ENCODE measurements at regions not wholly inside any gene's neighbourhood (a gene's known extent, or its start where the extent isn't known, plus 50 kb on each side); places are given as distances from the start of the nearest gene placed in this dataset.
"Not testable (repeated sequence)": the region's sequence is repeated elsewhere in the genome, so short reads cannot be mapped to it uniquely, and the experiment has no call there.

DNA sequence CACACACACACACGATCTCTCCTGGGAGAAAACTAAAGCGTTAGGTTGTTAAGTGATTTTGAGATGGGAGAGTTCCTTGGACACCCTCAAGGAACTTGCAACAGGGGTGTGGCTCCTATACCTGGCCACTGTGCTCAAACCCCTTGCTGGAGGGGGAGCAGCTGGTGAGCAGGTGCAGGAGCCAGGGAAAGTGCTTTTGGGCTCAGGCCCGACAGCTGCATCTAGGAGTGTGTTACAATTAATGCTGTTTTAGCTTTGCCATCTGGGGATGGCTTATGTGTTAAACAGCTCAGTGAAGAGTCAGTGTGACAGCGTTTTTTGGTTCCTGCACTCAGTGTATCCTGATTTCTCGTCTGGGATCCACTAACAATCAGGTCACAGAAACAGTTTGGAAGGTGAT lies 510.8 kb downstream of the TRIB2 start:
- Histone ChIP-seq H3K9me3 (replicated peaks; ENCODE audit: control insufficient read depth, low read depth, low read length) (no peaks in the 10 kb centered on the region), H3K4me3 (ENCODE audit: low read length) (no peak overlapping the region), H3K27me3 (ENCODE audit: control insufficient read depth, insufficient read depth, low read length) (no peaks in the 10 kb centered on the region), H3K4me1 (ENCODE audit: control insufficient read depth, insufficient read depth, low read length) (no peaks in the 10 kb centered on the region), H3K27ac (ENCODE audit: low read length) (no peak overlapping the region), H3K36me3 (ENCODE audit: control insufficient read depth, insufficient read depth, low read length) (no peaks in the 10 kb centered on the region)
- peak; percentile 28 for DNase-seq
- 42% methylated on average over 3 of the region's 5 CpGs for WGBS (ENCODE audit: insufficient coverage)

DNA sequence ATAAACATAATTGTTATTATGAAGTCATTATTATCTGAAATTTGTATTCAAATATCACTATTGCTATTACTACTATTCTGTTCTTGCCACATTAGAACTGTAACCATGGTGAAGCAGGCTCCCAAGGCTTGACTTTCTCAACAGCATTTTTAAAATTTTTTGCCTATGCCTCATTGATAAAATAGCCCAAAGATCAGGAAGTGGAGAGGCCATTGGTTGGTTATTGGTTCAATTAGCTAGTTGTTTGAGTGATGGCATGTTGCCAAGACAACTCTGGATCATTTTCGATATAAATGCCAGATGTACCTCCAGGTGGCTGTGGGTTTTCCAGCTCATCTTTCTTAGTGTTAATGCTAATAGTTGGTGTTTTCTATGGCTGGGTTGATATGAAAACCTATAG lies 513.5 kb downstream of the TRIB2 start:
- WGBS (ENCODE audit: insufficient coverage) = no CpG with 5 or more reads among the region's 1 CpG
- no peak overlapping the region for H3K27ac ChIP-seq (ENCODE audit: low read length)

GRCh38 chr2:13240061-13240460 lies 523.3 kb downstream of the TRIB2 start:
- Histone ChIP-seq H3K4me1 (ENCODE audit: control insufficient read depth, insufficient read depth, low read length) (no peaks in the 10 kb centered on the region), H3K4me3 (ENCODE audit: low read length) (no peak overlapping the region), H3K27me3 (ENCODE audit: control insufficient read depth, insufficient read depth, low read length) (no peaks in the 10 kb centered on the region), H3K27ac (ENCODE audit: low read length) (no peak overlapping the region), H3K9me3 (replicated peaks; ENCODE audit: control insufficient read depth, low read depth, low read length) (no peaks in the 10 kb centered on the region), H3K36me3 (ENCODE audit: control insufficient read depth, insufficient read depth, low read length) (no peaks in the 10 kb centered on the region)
- no peak for DNase-seq

More for the DNA sequence above, 513.5 kb downstream of the TRIB2 start:
- no peak for DNase-seq
- Histone ChIP-seq H3K4me1 (ENCODE audit: control insufficient read depth, insufficient read depth, low read length) (no peaks in the 10 kb centered on the region), H3K9me3 (replicated peaks; ENCODE audit: control insufficient read depth, low read depth, low read length) (no peaks in the 10 kb centered on the region), H3K4me3 (ENCODE audit: low read length) (no peak overlapping the region), H3K27me3 (ENCODE audit: control insufficient read depth, insufficient read depth, low read length) (no peaks in the 10 kb centered on the region), H3K36me3 (ENCODE audit: control insufficient read depth, insufficient read depth, low read length) (no peaks in the 10 kb centered on the region)

GRCh38 chr2:13240789-13241487 lies 524.2 kb downstream of the TRIB2 start:
- H3K27me3 ChIP-seq (ENCODE audit: control insufficient read depth, insufficient read depth, low read length) = no peaks in the 10 kb centered on the region

DNA sequence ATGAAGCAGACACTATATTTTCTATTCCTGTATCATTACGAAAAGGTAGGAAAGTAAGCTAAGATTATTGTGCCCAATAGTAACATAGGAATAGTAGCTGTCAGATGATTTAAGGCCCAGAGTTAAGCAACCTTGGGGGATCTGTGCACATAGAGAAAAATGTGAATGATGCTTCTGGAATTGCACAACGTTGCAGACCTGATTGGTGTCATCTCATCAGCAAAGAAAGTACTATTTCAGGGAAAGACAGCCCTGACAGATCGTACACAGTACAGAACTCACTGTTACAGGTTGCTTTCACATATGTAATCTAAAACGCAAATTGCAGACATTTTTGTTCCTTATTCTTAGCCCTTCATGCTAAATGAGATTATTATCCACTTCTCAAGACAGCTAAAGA lies 535.9 kb downstream of the TRIB2 start:
- no peak for DNase-seq
- no peak overlapping the region for H3K4me3 ChIP-seq (ENCODE audit: low read length)
- no peaks in the 10 kb centered on the region for H3K4me1 ChIP-seq (ENCODE audit: control insufficient read depth, insufficient read depth, low read length)
- no peaks in the 10 kb centered on the region for H3K27me3 ChIP-seq (ENCODE audit: control insufficient read depth, insufficient read depth, low read length)
- H3K9me3 ChIP-seq (replicated peaks; ENCODE audit: control insufficient read depth, low read depth, low read length) = no peaks in the 10 kb centered on the region
- WGBS (ENCODE audit: insufficient coverage) = 42% methylated on average over 2 of the region's 4 CpGs
- H3K27ac ChIP-seq (ENCODE audit: low read length) = no peak overlapping the region
- no peaks in the 10 kb centered on the region for H3K36me3 ChIP-seq (ENCODE audit: control insufficient read depth, insufficient read depth, low read length)

More at GRCh38 chr2:13240789-13241487, 524.2 kb downstream of the TRIB2 start:
- WGBS (ENCODE audit: insufficient coverage) = no CpG with 5 or more reads among the region's 11 CpGs
- H3K27ac ChIP-seq (ENCODE audit: low read length) = no peak overlapping the region
- H3K4me3 ChIP-seq (ENCODE audit: low read length) = no peak overlapping the region
- no peaks in the 10 kb centered on the region for H3K9me3 ChIP-seq (replicated peaks; ENCODE audit: control insufficient read depth, low read depth, low read length)
- H3K4me1 ChIP-seq (ENCODE audit: control insufficient read depth, insufficient read depth, low read length) = no peaks in the 10 kb centered on the region
- DNase-seq = no peak
- no peaks in the 10 kb centered on the region for H3K36me3 ChIP-seq (ENCODE audit: control insufficient read depth, insufficient read depth, low read length)

DNA sequence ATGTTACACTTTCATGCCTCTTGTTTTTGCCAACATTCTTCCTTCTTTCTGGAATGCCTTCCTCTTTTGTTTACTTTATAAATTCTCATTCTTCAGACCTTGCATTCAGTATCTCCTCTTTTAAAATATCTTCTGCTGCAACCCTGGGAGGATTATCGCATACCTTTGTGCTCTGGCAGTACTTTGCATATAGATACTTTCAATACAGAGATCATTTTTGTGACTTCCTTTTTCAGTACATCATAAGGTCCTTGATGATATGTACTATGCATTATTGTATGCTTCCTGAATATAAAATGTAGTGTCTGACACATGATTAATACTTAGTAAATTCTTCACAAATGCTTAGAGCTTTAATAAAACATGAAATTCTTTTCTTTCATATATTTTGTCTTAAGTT lies 538.7 kb downstream of the TRIB2 start:
- WGBS (ENCODE audit: insufficient coverage) = no CpG with 5 or more reads among the region's 1 CpG
- no peaks in the 10 kb centered on the region for H3K27me3 ChIP-seq (ENCODE audit: control insufficient read depth, insufficient read depth, low read length)
- no peaks in the 10 kb centered on the region for H3K9me3 ChIP-seq (replicated peaks; ENCODE audit: control insufficient read depth, low read depth, low read length)
- no peak for DNase-seq
- H3K36me3 ChIP-seq (ENCODE audit: control insufficient read depth, insufficient read depth, low read length) = no peaks in the 10 kb centered on the region
- no peaks in the 10 kb centered on the region for H3K4me1 ChIP-seq (ENCODE audit: control insufficient read depth, insufficient read depth, low read length)
- H3K27ac ChIP-seq (ENCODE audit: low read length) = no peak overlapping the region
- H3K4me3 ChIP-seq (ENCODE audit: low read length) = no peak overlapping the region

DNA sequence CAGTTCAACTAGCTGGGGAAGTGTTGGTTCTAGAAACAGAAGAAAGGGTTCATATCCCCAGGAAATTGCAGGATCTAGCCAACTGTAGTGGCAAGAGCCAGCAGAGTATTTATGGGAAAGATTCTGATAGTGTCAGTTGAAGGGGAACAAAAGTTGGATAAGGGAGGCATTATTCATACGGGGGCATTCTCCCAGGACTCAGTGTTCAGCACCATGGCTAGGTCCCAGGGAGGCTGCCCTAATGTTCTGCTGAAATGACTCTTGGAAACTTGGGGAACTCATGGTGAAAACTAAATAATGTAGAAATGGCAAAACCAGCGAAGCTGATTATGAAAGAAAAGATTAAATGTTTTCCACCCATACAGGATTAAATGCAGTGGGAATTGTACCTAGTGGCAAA lies 543.7 kb downstream of the TRIB2 start:
- no peak overlapping the region for H3K4me3 ChIP-seq (ENCODE audit: low read length)
- H3K9me3 ChIP-seq (replicated peaks; ENCODE audit: control insufficient read depth, low read depth, low read length) = no peaks in the 10 kb centered on the region
- no peaks in the 10 kb centered on the region for H3K27me3 ChIP-seq (ENCODE audit: control insufficient read depth, insufficient read depth, low read length)
- H3K36me3 ChIP-seq (ENCODE audit: control insufficient read depth, insufficient read depth, low read length) = no peaks in the 10 kb centered on the region
- 0% methylated on average over 1 of the region's 2 CpGs for WGBS (ENCODE audit: insufficient coverage)
- H3K4me1 ChIP-seq (ENCODE audit: control insufficient read depth, insufficient read depth, low read length) = no peaks in the 10 kb centered on the region
- peak; percentile 6 for DNase-seq
- no peak overlapping the region for H3K27ac ChIP-seq (ENCODE audit: low read length)

DNA sequence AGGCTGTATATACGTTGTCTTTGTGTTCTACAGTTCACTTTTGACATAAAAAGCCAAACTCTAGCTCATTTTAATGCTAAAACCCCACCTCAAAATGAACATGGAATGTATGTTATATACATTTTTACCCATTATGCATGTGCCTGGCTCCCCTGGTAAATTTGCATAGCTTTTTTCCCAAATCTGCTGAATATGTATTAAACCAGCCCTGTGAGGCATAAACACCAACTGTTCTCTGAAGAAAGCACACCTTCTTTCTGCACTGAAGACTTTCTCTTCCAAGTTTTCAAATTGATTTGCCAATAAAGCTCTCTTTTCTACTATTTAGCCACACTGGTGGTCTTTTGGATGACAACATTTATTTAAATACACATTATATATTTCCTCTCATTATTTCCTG lies 549.4 kb downstream of the TRIB2 start:
- Histone ChIP-seq H3K27ac (ENCODE audit: low read length) (no peak overlapping the region), H3K4me3 (ENCODE audit: low read length) (no peak overlapping the region), H3K4me1 (ENCODE audit: control insufficient read depth, insufficient read depth, low read length) (no peaks in the 10 kb centered on the region), H3K9me3 (replicated peaks; ENCODE audit: control insufficient read depth, low read depth, low read length) (no peaks in the 10 kb centered on the region), H3K27me3 (ENCODE audit: control insufficient read depth, insufficient read depth, low read length) (no peaks in the 10 kb centered on the region), H3K36me3 (ENCODE audit: control insufficient read depth, insufficient read depth, low read length) (no peaks in the 10 kb centered on the region)
- DNase-seq = no peak
- WGBS (ENCODE audit: insufficient coverage) = no CpG with 5 or more reads among the region's 1 CpG

GRCh38 chr2:13284688-13285087 lies 568.0 kb downstream of the TRIB2 start:
- H3K27ac ChIP-seq (ENCODE audit: low read length) = no peak overlapping the region
- no peak for DNase-seq
- no peaks in the 10 kb centered on the region for H3K27me3 ChIP-seq (ENCODE audit: control insufficient read depth, insufficient read depth, low read length)
- no peaks in the 10 kb centered on the region for H3K36me3 ChIP-seq (ENCODE audit: control insufficient read depth, insufficient read depth, low read length)
- 82% methylated on average over 7 of the region's 8 CpGs for WGBS (ENCODE audit: insufficient coverage)
- no peaks in the 10 kb centered on the region for H3K9me3 ChIP-seq (replicated peaks; ENCODE audit: control insufficient read depth, low read depth, low read length)
- H3K4me1 ChIP-seq (ENCODE audit: control insufficient read depth, insufficient read depth, low read length) = no peaks in the 10 kb centered on the region
- H3K4me3 ChIP-seq (ENCODE audit: low read length) = no peak overlapping the region

DNA sequence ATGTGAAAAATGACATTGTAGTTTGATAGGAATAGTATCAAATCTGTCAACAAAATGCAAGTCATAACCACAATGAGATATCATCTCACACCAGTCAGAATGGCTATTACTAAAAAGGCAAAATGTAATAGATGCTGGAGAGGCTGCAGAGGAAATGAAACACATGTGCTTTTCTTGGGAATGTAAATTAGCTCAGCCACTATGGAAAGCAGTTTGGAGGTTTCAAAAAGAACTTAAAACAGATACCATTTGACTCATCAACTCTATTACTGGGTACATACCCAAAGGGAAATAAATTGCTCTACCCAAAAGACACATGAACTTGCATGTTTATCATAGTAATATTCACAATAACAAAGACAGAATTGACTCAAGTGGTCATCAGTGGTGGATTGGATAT lies 572.6 kb downstream of the TRIB2 start:
- Histone ChIP-seq H3K4me1 (ENCODE audit: control insufficient read depth, insufficient read depth, low read length) (no peaks in the 10 kb centered on the region), H3K27ac (ENCODE audit: low read length) (no peak overlapping the region), H3K9me3 (replicated peaks; ENCODE audit: control insufficient read depth, low read depth, low read length) (no peaks in the 10 kb centered on the region), H3K4me3 (ENCODE audit: low read length) (no peak overlapping the region), H3K27me3 (ENCODE audit: control insufficient read depth, insufficient read depth, low read length) (no peaks in the 10 kb centered on the region), H3K36me3 (ENCODE audit: control insufficient read depth, insufficient read depth, low read length) (no peaks in the 10 kb centered on the region)
- DNase-seq = no peak

DNA sequence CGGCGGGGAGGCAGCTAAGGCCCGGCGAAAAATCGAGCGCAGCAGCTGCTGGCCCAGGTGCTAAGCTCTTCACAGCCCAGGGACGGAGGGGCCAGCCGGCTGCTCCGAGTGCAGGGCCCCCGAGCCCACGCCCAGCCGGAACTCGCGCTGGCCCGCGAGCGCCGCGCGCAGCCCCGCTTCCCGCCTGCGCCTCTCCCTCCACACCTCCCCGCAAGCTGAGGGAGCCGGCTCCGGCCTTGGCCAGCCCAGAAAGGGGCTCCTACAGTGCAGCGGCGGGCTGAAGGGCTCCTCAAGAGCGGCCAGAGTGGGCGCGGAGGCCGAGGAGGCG lies 591.7 kb downstream of the TRIB2 start:
- not testable (repeated sequence) for H3K36me3 ChIP-seq (ENCODE audit: control insufficient read depth, insufficient read depth, low read length); H3K4me3 ChIP-seq (ENCODE audit: low read length); H3K9me3 ChIP-seq (replicated peaks; ENCODE audit: control insufficient read depth, low read depth, low read length); DNase-seq; H3K27ac ChIP-seq (ENCODE audit: low read length); H3K4me1 ChIP-seq (ENCODE audit: control insufficient read depth, insufficient read depth, low read length); H3K27me3 ChIP-seq (ENCODE audit: control insufficient read depth, insufficient read depth, low read length)
- 88% methylated on average over 25 of the region's 33 CpGs for whole genome bisulfite sequencing (ENCODE audit: insufficient coverage)
